HepG2 (cell line): ENCODE measurements at regions not wholly inside any gene's neighbourhood (a gene's known extent, or its start where the extent isn't known, plus 50 kb on each side); places are given as distances from the start of the nearest gene placed in this dataset.

Experiments used
- ATAC-seq: fragments of 200-7000 bp; cut with Tn5 transposase; 3 replicates; pipeline ENCODE4 v1.9.1; 2020; ENCODE audit warnings: mild to moderate bottlenecking, moderate library complexity
- BruUV-seq: library from RNA; stranded (reverse); fragments of 400-500 nt; replicated peaks from 2 replicates; lab custom pipeline; 2021; lab: Mats Ljungman, UMichigan
- CTCF ChIA-PET: fragments of 300-600 bp; formaldehyde crosslinking; extraction: SDS; loops from one replicate; lab custom pipeline; 2021; ENCODE audit warnings: low total read pairs, inconsistent platforms, low intra/inter-chr PET ratio; lab: Yijun Ruan, JAX
- POLR2A ChIA-PET: fragments of 350-600 bp; sonication (Branson Sonifier 250); formaldehyde crosslinking; loops from one replicate; lab custom pipeline; 2020; ENCODE audit warnings: antibody characterized with exemption, inconsistent platforms; lab: Yijun Ruan, JAX
- DNase-seq: peaks from one replicate; pipeline ENCODE4 v3.0.0-alpha.2; 2015; ENCODE audit warnings: low spot score
- FAIRE-seq: peaks from 3 replicates; lab custom pipeline; 2011; peaks lifted over from hg19 to GRCh38; lab: Jason Lieb, UNC
- H2AFZ ChIP-seq: one replicate; pipeline ENCODE4 v1.6.1; 2011; ENCODE audit warnings: low read length, inconsistent platforms
- H3K27ac ChIP-seq: fragments of 300-600 bp; 3 replicates; pipeline ENCODE4 v1.8.0; 2011; ENCODE audit warnings: mixed run types, mild to moderate bottlenecking, mixed read lengths, low read length, inconsistent platforms; ENCODE audit not compliant: insufficient read depth; ENCODE audit errors: extremely low read length
- H3K27me3 ChIP-seq, 2 experiments: fragments of 200-600 bp in 1 of 2; 2 replicates in 1 of 2; 3 replicates in 1 of 2; pipeline versions ENCODE4 v1.6.0 to v1.8.0; 2011; ENCODE audit warnings: low read length in 2 of 2, mild to moderate bottlenecking in 2 of 2, moderate library complexity in 2 of 2, inconsistent platforms in 1 of 2; ENCODE audit not compliant: insufficient read depth in 2 of 2, control insufficient read depth in 1 of 2
- H3K36me3 ChIP-seq, 2 experiments: fragments of 200-600 bp in 1 of 2; replicated peaks in 1 of 2; 2 replicates in 1 of 2; 3 replicates in 1 of 2; pipeline versions ENCODE4 v1.5.1 to v1.8.0; 2011; ENCODE audit warnings: low read length in 2 of 2, inconsistent platforms in 1 of 2; ENCODE audit not compliant: insufficient read depth in 2 of 2, control insufficient read depth in 1 of 2
- H3K4me1 ChIP-seq: 2 replicates; pipeline ENCODE4 v1.5.1; 2012; ENCODE audit warnings: low read length, inconsistent platforms; ENCODE audit not compliant: insufficient read depth
- H3K4me2 ChIP-seq: 2 replicates; pipeline ENCODE4 v1.6.0; 2011; ENCODE audit warnings: low read depth, low read length, inconsistent platforms
- H3K4me3 ChIP-seq, 3 experiments: fragments of 200-600 bp in 1 of 3; sonication (generic), shearing (Covaris generic) in 1 of 3; replicated peaks in 1 of 3; 2 replicates each; pipeline ENCODE4 v1.5.1; 2011 to 2016; ENCODE audit warnings: low read length in 3 of 3, inconsistent platforms in 2 of 3, low read depth in 2 of 3, mild to moderate bottlenecking in 2 of 3, control low read depth in 1 of 3, mixed read lengths in 1 of 3; ENCODE audit not compliant: insufficient read depth in 1 of 3
- H3K79me2 ChIP-seq: one replicate; pipeline ENCODE4 v1.6.1; 2011; ENCODE audit warnings: low read length, inconsistent platforms; ENCODE audit not compliant: insufficient read depth
- H3K9ac ChIP-seq: 2 replicates; pipeline ENCODE4 v1.6.0; 2011; ENCODE audit warnings: mild to moderate bottlenecking, low read depth, low read length, inconsistent platforms; ENCODE audit not compliant: insufficient read depth
- H3K9me3 ChIP-seq: 2 replicates; pipeline ENCODE4 v1.5.1; 2012; ENCODE audit warnings: mild to moderate bottlenecking, low read length
- H4K20me1 ChIP-seq: 2 replicates; pipeline ENCODE4 v1.6.0; 2011; ENCODE audit warnings: inconsistent platforms, mild to moderate bottlenecking, low read length, moderate library complexity; ENCODE audit not compliant: insufficient read depth
- BORCS8-MEF2B ChIP-seq: sonication (generic); formaldehyde crosslinking; IDR thresholded peaks from 2 replicates; pipeline ENCODE4 v1.8.0; 2022; ENCODE audit warnings: mild to moderate bottlenecking, missing genetic modification reagents
- FOXK2 ChIP-seq: fragments of 450-650 bp; IDR thresholded peaks from 2 replicates; pipeline ENCODE4 v1.6.1; 2016
- LCORL ChIP-seq, 2 experiments: fragments of 450-650 bp in 1 of 2; sonication (generic) in 1 of 2; formaldehyde crosslinking in 1 of 2; IDR thresholded peaks; 2 replicates each; pipeline versions ENCODE4 v1.5.0 to v1.6.1; 2017 to 2020; ENCODE audit warnings: antibody characterized with exemption in 1 of 2, missing genetic modification reagents in 1 of 2
- SETDB1 ChIP-seq: sonication (generic); formaldehyde crosslinking; IDR thresholded peaks from 2 replicates; pipeline ENCODE4 v1.5.1; 2020; ENCODE audit warnings: missing genetic modification reagents, mild to moderate bottlenecking, borderline replicate concordance
- ZBTB7B ChIP-seq: sonication (generic); formaldehyde crosslinking; IDR thresholded peaks from 2 replicates; pipeline ENCODE4 v1.4.0; 2020; ENCODE audit warnings: missing genetic modification reagents
- ZNF331 ChIP-seq: sonication (generic); formaldehyde crosslinking; IDR thresholded peaks from 2 replicates; pipeline ENCODE4 v1.4.0; 2020; ENCODE audit warnings: missing genetic modification reagents
- in situ Hi-C: cut with HindIII; loops from 2 replicates; pipeline ENCODE4 v1.10.0; 2017; ENCODE audit warnings: low pct_unique_long_range_greater_than_20kb; ENCODE audit not compliant: extremely low pct_ligation_motif_present
- intact Hi-C: fragments of 100-400 bp; cut with micrococcal nuclease; formaldehyde crosslinking; loops from one replicate; pipeline ENCODE4 v1.10.0; 2022; ENCODE audit not compliant: unreplicated experiment
- TF ChIP-seq, protein P1 (sequence below): sonication (generic); formaldehyde crosslinking; IDR thresholded peaks from 2 replicates; pipeline ENCODE4 v1.4.0; 2020; ENCODE audit warnings: missing genetic modification reagents, borderline replicate concordance
- TF ChIP-seq, protein P2 (sequence below): sonication (generic); formaldehyde crosslinking; IDR thresholded peaks from 2 replicates; pipeline ENCODE4 v1.5.1; 2020; ENCODE audit warnings: mild to moderate bottlenecking, missing genetic modification reagents, moderate library complexity
- TF ChIP-seq, protein P3 (sequence below), 2 experiments: sonication (generic) in 1 of 2; formaldehyde crosslinking in 1 of 2; IDR thresholded peaks; 2 replicates each; pipeline versions ENCODE4 v1.6.1 to v1.9.0; 2014 to 2022; ENCODE audit warnings: antibody characterized with exemption in 1 of 2, borderline replicate concordance in 1 of 2, inconsistent platforms in 1 of 2, low read depth in 1 of 2, missing genetic modification reagents in 1 of 2

DNA sequence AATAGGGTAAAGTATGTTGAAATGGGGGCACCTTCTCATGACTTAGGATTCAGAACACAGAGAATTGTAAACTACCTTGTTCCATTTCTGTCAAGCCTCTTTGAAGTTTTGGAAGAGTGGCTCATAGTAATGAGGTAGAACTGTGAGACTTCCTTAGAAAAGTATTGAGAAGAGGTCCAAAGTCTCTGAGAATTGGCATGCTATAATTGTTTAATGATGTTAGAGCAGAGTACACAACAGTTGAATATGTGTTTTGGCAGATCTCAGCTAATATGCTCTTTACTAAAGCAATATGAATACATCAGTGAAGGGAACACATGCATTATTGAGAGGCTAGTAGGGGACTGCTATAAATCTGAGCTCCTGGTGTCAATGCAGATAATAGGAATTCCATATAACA, 579.4 kb upstream of the RIOK2 start:
- no peaks in the 10 kb centered on the region for H3K79me2 ChIP-seq
- no peak overlapping the region for H3K4me3 ChIP-seq
- no peaks in the 10 kb centered on the region for H3K4me1 ChIP-seq
- ChIA-PET CTCF (no interaction called here), POLR2A (no interaction called here)
- FAIRE-seq (no peak), ATAC-seq (no peak), DNase-seq (no peak)
- H3K27ac ChIP-seq: no peak overlapping the region
- H3K4me2 ChIP-seq: no peak overlapping the region
- H3K9ac ChIP-seq: no peak overlapping the region
- no peaks in the 10 kb centered on the region for H3K36me3 ChIP-seq
- TF ChIP-seq ZNF331 (no peak), ZBTB7B (no peak), FOXK2 (no peak), SETDB1 (CRISPR knock-in tag) (no peak), BORCS8-MEF2B (no peak), LCORL (IDR thresholded peaks at IDR 0.05) (no peak), LCORL (CRISPR knock-in tag; IDR thresholded peaks at IDR 0.05) (no peak)
- TF ChIP-seq, protein P1, sequence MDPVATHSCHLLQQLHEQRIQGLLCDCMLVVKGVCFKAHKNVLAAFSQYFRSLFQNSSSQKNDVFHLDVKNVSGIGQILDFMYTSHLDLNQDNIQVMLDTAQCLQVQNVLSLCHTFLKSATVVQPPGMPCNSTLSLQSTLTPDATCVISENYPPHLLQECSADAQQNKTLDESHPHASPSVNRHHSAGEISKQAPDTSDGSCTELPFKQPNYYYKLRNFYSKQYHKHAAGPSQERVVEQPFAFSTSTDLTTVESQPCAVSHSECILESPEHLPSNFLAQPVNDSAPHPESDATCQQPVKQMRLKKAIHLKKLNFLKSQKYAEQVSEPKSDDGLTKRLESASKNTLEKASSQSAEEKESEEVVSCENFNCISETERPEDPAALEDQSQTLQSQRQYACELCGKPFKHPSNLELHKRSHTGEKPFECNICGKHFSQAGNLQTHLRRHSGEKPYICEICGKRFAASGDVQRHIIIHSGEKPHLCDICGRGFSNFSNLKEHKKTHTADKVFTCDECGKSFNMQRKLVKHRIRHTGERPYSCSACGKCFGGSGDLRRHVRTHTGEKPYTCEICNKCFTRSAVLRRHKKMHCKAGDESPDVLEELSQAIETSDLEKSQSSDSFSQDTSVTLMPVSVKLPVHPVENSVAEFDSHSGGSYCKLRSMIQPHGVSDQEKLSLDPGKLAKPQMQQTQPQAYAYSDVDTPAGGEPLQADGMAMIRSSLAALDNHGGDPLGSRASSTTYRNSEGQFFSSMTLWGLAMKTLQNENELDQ (CRISPR knock-in tag): no peak
- TF ChIP-seq, protein P2, sequence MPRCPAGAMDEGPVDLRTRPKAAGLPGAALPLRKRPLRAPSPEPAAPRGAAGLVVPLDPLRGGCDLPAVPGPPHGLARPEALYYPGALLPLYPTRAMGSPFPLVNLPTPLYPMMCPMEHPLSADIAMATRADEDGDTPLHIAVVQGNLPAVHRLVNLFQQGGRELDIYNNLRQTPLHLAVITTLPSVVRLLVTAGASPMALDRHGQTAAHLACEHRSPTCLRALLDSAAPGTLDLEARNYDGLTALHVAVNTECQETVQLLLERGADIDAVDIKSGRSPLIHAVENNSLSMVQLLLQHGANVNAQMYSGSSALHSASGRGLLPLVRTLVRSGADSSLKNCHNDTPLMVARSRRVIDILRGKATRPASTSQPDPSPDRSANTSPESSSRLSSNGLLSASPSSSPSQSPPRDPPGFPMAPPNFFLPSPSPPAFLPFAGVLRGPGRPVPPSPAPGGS: no peak
- TF ChIP-seq, protein P3, sequence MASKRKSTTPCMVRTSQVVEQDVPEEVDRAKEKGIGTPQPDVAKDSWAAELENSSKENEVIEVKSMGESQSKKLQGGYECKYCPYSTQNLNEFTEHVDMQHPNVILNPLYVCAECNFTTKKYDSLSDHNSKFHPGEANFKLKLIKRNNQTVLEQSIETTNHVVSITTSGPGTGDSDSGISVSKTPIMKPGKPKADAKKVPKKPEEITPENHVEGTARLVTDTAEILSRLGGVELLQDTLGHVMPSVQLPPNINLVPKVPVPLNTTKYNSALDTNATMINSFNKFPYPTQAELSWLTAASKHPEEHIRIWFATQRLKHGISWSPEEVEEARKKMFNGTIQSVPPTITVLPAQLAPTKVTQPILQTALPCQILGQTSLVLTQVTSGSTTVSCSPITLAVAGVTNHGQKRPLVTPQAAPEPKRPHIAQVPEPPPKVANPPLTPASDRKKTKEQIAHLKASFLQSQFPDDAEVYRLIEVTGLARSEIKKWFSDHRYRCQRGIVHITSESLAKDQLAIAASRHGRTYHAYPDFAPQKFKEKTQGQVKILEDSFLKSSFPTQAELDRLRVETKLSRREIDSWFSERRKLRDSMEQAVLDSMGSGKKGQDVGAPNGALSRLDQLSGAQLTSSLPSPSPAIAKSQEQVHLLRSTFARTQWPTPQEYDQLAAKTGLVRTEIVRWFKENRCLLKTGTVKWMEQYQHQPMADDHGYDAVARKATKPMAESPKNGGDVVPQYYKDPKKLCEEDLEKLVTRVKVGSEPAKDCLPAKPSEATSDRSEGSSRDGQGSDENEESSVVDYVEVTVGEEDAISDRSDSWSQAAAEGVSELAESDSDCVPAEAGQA (IDR thresholded peaks at IDR 0.05; ENCODE audit: low read depth): no peak
- TF ChIP-seq, protein P3 (CRISPR knock-in tag; IDR thresholded peaks at IDR 0.05; ENCODE audit: borderline replicate concordance): no peak
- no peaks in the 10 kb centered on the region for H3K27me3 ChIP-seq
- BruUV-seq: no TSS peak
- H4K20me1 ChIP-seq: no peaks in the 10 kb centered on the region
- intact Hi-C loops: no loop called here
- H2AFZ ChIP-seq: no peak overlapping the region
- in situ Hi-C loops: no loop called here
- peaks cover 58% of the 10 kb centered on the region; the same call in 1 of the 2 replicates for H3K9me3 ChIP-seq
